PC-9 (cell line): ENCODE measurements at regions not wholly inside any gene's neighbourhood (a gene's known extent, or its start where the extent isn't known, plus 50 kb on each side); places are given as distances from the start of the nearest gene placed in this dataset.

Experiments
- BruUV-seq: library from RNA; stranded (reverse); fragments of 400-500 nt; replicated peaks from 2 replicates; lab custom pipeline; 2021; lab: Mats Ljungman, UMichigan
- CTCF ChIA-PET: fragments of 300-600 bp; sonication (Branson Sonifier 250); formaldehyde crosslinking; loops from one replicate; lab custom pipeline; 2022; ENCODE audit warnings: antibody characterized with exemption; lab: Charles Lee
- POLR2A ChIA-PET: fragments of 300-600 bp; sonication (Branson Sonifier 250); formaldehyde crosslinking; loops from one replicate; lab custom pipeline; 2022; ENCODE audit warnings: antibody characterized with exemption; ENCODE audit not compliant: unreplicated experiment; lab: Charles Lee
- DNase-seq, 2 experiments: peaks; one replicate each; pipeline versions ENCODE4 v3.0.0 to v3.0.0-alpha.2; 2015 to 2022; ENCODE audit warnings: mixed read lengths in 1 of 2
- H2AFZ ChIP-seq: fragments of 200-600 bp; sonication (generic); 2 replicates; pipeline ENCODE4 v1.8.1; 2017; ENCODE audit warnings: antibody characterized with exemption
- H3F3A ChIP-seq: fragments of 200-600 bp; sonication (generic); 2 replicates; pipeline ENCODE4 v1.8.1; 2017; ENCODE audit warnings: antibody characterized with exemption, mild to moderate bottlenecking, low read depth; ENCODE audit not compliant: insufficient read depth
- H3K27ac ChIP-seq: fragments of 200-600 bp; sonication (generic); 2 replicates; pipeline ENCODE4 v1.6.1; 2016; ENCODE audit warnings: mixed run types
- H3K27me3 ChIP-seq: fragments of 200-600 bp; sonication (generic); 2 replicates; pipeline ENCODE4 v1.6.1; 2016; ENCODE audit warnings: low read depth, mixed run types; ENCODE audit not compliant: insufficient read depth
- H3K36me3 ChIP-seq: fragments of 200-600 bp; sonication (generic); 2 replicates; pipeline ENCODE4 v1.6.1; 2016; ENCODE audit warnings: low read depth, mixed run types
- H3K4me1 ChIP-seq: fragments of 200-600 bp; sonication (generic); replicated peaks from 2 replicates; pipeline ENCODE4 v1.6.1; 2016; ENCODE audit warnings: mixed run types; ENCODE audit not compliant: insufficient read depth
- H3K4me2 ChIP-seq: fragments of 200-600 bp; sonication (generic); 2 replicates; pipeline ENCODE4 v1.6.1; 2017; ENCODE audit warnings: mixed run types
- H3K4me3 ChIP-seq: fragments of 200-600 bp; sonication (generic); 2 replicates; pipeline ENCODE4 v1.6.1; 2016; ENCODE audit warnings: mixed run types
- H3K79me2 ChIP-seq: fragments of 200-600 bp; sonication (generic); 2 replicates; pipeline ENCODE4 v1.6.1; 2017; ENCODE audit warnings: low read depth, mixed run types
- H3K9me2 ChIP-seq: fragments of 200-600 bp; sonication (generic); 2 replicates; pipeline ENCODE4 v1.8.1; 2017; ENCODE audit warnings: mild to moderate bottlenecking; ENCODE audit not compliant: insufficient read depth
- H3K9me3 ChIP-seq: fragments of 200-600 bp; sonication (generic); 2 replicates; pipeline ENCODE4 v1.8.1; 2016; ENCODE audit warnings: low read depth; ENCODE audit not compliant: insufficient read depth
- H4K20me1 ChIP-seq: fragments of 200-600 bp; sonication (generic); 2 replicates; pipeline ENCODE4 v1.8.1; 2017; ENCODE audit not compliant: insufficient read depth
- CTCF ChIP-seq: fragments of 200-600 bp; sonication (generic); conservative IDR thresholded peaks from 2 replicates; pipeline ENCODE4 v1.6.1; 2017; ENCODE audit warnings: mixed run types, antibody characterized with exemption, mild to moderate bottlenecking, moderate library complexity
- EZH2 ChIP-seq: fragments of 200-600 bp; sonication (generic); IDR thresholded peaks from 2 replicates; pipeline ENCODE4 v1.8.0; 2017; ENCODE audit warnings: antibody characterized with exemption, low read depth
- intact Hi-C: fragments of 100-400 bp; cut with micrococcal nuclease; formaldehyde crosslinking; loops from one replicate; pipeline ENCODE4 v1.10.0; 2022; ENCODE audit not compliant: unreplicated experiment

- ChIA-PET CTCF (no interaction called here), POLR2A (no interaction called here)
- no peak for DNase-seq
- no peak for TF ChIP-seq EZH2
- TF ChIP-seq CTCF, result no peak
- Histone ChIP-seq H3K4me1 (no peaks in the 10 kb centered on the region), H3F3A (no peaks in the 10 kb centered on the region), H3K36me3 (no peaks in the 10 kb centered on the region), H3K27ac (no peak overlapping the region), H3K4me3 (no peak overlapping the region), H2AFZ (no peak overlapping the region), H3K4me2 (no peak overlapping the region), H3K9me2 (no peaks in the 10 kb centered on the region), H3K79me2 (no peaks in the 10 kb centered on the region), H3K9me3 (no peaks in the 10 kb centered on the region), H3K27me3 (peaks cover 21% of the 10 kb centered on the region), H4K20me1 (no peaks in the 10 kb centered on the region)
- intact Hi-C loops, result no loop called here
- no TSS peak for BruUV-seq
These were observed 478.5 kb downstream of the QKI start for GRCh38 chr6:163892824-163893561.

- POLR2A ChIA-PET, result no interaction called here
- DNase-seq, result no peak
- Histone ChIP-seq H3K27me3 (peaks cover 6% of the 10 kb centered on the region; the same call in 1 of the 2 replicates), H3K27ac (no peak overlapping the region), H3K9me2 (no peaks in the 10 kb centered on the region), H2AFZ (no peak overlapping the region), H3K4me2 (no peak overlapping the region), H4K20me1 (no peaks in the 10 kb centered on the region), H3F3A (no peaks in the 10 kb centered on the region), H3K36me3 (no peaks in the 10 kb centered on the region), H3K4me1 (no peaks in the 10 kb centered on the region), H3K79me2 (no peaks in the 10 kb centered on the region), H3K9me3 (no peaks in the 10 kb centered on the region), H3K4me3 (no peak overlapping the region)
- CTCF ChIA-PET, result no interaction called here
- intact Hi-C loops, result no loop called here
- BruUV-seq, result no TSS peak
- TF ChIP-seq CTCF, result no peak
- TF ChIP-seq EZH2, result no peak
These were observed 475.5 kb downstream of the QKI start for GRCh38 chr6:163889904-163890514.

GRCh38 chr6:163888030-163888819 lies 473.7 kb downstream of the QKI start:
- BruUV-seq, result no TSS peak
- Histone ChIP-seq H3F3A (no peaks in the 10 kb centered on the region), H3K4me1 (no peaks in the 10 kb centered on the region), H3K36me3 (no peaks in the 10 kb centered on the region), H3K79me2 (no peaks in the 10 kb centered on the region), H3K27me3 (peaks cover 6% of the 10 kb centered on the region; the same call in 1 of the 2 replicates), H3K4me2 (no peak overlapping the region), H4K20me1 (no peaks in the 10 kb centered on the region), H3K27ac (no peak overlapping the region), H3K4me3 (no peak overlapping the region), H3K9me2 (no peaks in the 10 kb centered on the region), H2AFZ (no peak overlapping the region), H3K9me3 (no peaks in the 10 kb centered on the region)
- no peak for DNase-seq
- POLR2A ChIA-PET, result no interaction called here
- no peak for TF ChIP-seq EZH2
- TF ChIP-seq CTCF, result no peak
- CTCF ChIA-PET, result no interaction called here
- intact Hi-C loops, result no loop called here
